ENCODE measurements at regions not wholly inside any gene's neighbourhood (a gene's known extent, or its start where the extent isn't known, plus 50 kb on each side); places are given as distances from the start of the nearest gene placed in this dataset.
"Not testable (repeated sequence)": the region's sequence is repeated elsewhere in the genome, so short reads cannot be mapped to it uniquely, and the experiment has no call there.

- no peak overlapping the region for H3K27ac ChIP-seq
- TF ChIP-seq CTCF (IDR thresholded peaks at IDR 0.05): no peak
- no peak for TF ChIP-seq POLR2AphosphoS5 (IDR thresholded peaks at IDR 0.05)
- no peak for TF ChIP-seq POLR2A (IDR thresholded peaks at IDR 0.05)
- H3K36me3 ChIP-seq: no peaks in the 10 kb centered on the region
- no peaks in the 10 kb centered on the region for H3K4me1 ChIP-seq (replicated peaks)
- WGBS: 59% methylated on average over 2 of the region's 2 CpGs
- intact Hi-C loops (cut with DNase I): no loop called here
- no peak overlapping the region for H3K4me3 ChIP-seq
- H3K27me3 ChIP-seq (replicated peaks; ENCODE audit: insufficient read depth): no peaks in the 10 kb centered on the region
- no peaks in the 10 kb centered on the region for H3K9me3 ChIP-seq
- no peak for DNase-seq (ENCODE audit: low spot score)
These were observed 166.4 kb upstream of the SLC38A2 start for GRCh38 chr12:46538976-46539375.

GRCh38 chr12:46537387-46537955 lies 164.9 kb upstream of the SLC38A2 start:
- H3K9me3 ChIP-seq: no peaks in the 10 kb centered on the region
- no peaks in the 10 kb centered on the region for H3K4me1 ChIP-seq (replicated peaks)
- intact Hi-C loops (cut with DNase I): no loop called here
- no peak for TF ChIP-seq POLR2A (IDR thresholded peaks at IDR 0.05)
- TF ChIP-seq POLR2AphosphoS5 (IDR thresholded peaks at IDR 0.05): no peak
- TF ChIP-seq CTCF (IDR thresholded peaks at IDR 0.05): no peak
- no peaks in the 10 kb centered on the region for H3K36me3 ChIP-seq
- no peak for DNase-seq (ENCODE audit: low spot score)
- 85% methylated on average over 4 of the region's 4 CpGs for WGBS
- no peak overlapping the region for H3K4me3 ChIP-seq
- no peak overlapping the region for H3K27ac ChIP-seq
- H3K27me3 ChIP-seq (replicated peaks; ENCODE audit: insufficient read depth): no peaks in the 10 kb centered on the region

- H3K4me1 ChIP-seq (replicated peaks); intact Hi-C loops (cut with DNase I); DNase-seq (ENCODE audit: low spot score); H3K27me3 ChIP-seq (replicated peaks; ENCODE audit: insufficient read depth); H3K4me3 ChIP-seq; H3K27ac ChIP-seq; H3K9me3 ChIP-seq; H3K36me3 ChIP-seq: not testable (repeated sequence)
- WGBS: 89% methylated on average over 3 of the region's 3 CpGs
These were observed 163.7 kb upstream of the SLC38A2 start for GRCh38 chr12:46536316-46536715.

GRCh38 chr12:46535907-46536306 lies 163.3 kb upstream of the SLC38A2 start:
- H3K27ac ChIP-seq: no peak overlapping the region
- no peak overlapping the region for H3K4me3 ChIP-seq
- intact Hi-C loops (cut with DNase I): no loop called here
- DNase-seq (ENCODE audit: low spot score): no peak
- no peaks in the 10 kb centered on the region for H3K27me3 ChIP-seq (replicated peaks; ENCODE audit: insufficient read depth)
- no peaks in the 10 kb centered on the region for H3K9me3 ChIP-seq
- no peak for TF ChIP-seq POLR2AphosphoS5 (IDR thresholded peaks at IDR 0.05)
- no peak for TF ChIP-seq POLR2A (IDR thresholded peaks at IDR 0.05)
- WGBS: 87% methylated on average over 6 of the region's 6 CpGs
- no peaks in the 10 kb centered on the region for H3K36me3 ChIP-seq
- H3K4me1 ChIP-seq (replicated peaks): no peaks in the 10 kb centered on the region

- H3K36me3 ChIP-seq: no peaks in the 10 kb centered on the region
- TF ChIP-seq POLR2A (IDR thresholded peaks at IDR 0.05): no peak
- TF ChIP-seq CTCF (IDR thresholded peaks at IDR 0.05): no peak
- 40% methylated on average over 3 of the region's 3 CpGs for WGBS
- no peaks in the 10 kb centered on the region for H3K4me1 ChIP-seq (replicated peaks)
- no peaks in the 10 kb centered on the region for H3K27me3 ChIP-seq (replicated peaks; ENCODE audit: insufficient read depth)
- H3K9me3 ChIP-seq: no peaks in the 10 kb centered on the region
- H3K4me3 ChIP-seq: no peak overlapping the region
- intact Hi-C loops (cut with DNase I): no loop called here
- H3K27ac ChIP-seq: no peak overlapping the region
- DNase-seq (ENCODE audit: low spot score): no peak
These were observed 162.8 kb upstream of the SLC38A2 start for GRCh38 chr12:46535376-46535775.

- intact Hi-C loops (cut with DNase I): no loop called here
- H3K9me3 ChIP-seq: no peaks in the 10 kb centered on the region
- H3K4me1 ChIP-seq (replicated peaks): no peaks in the 10 kb centered on the region
- TF ChIP-seq POLR2AphosphoS5 (IDR thresholded peaks at IDR 0.05) (no peak), POLR2A (IDR thresholded peaks at IDR 0.05) (no peak), CTCF (IDR thresholded peaks at IDR 0.05) (no peak)
- H3K27ac ChIP-seq: no peak overlapping the region
- no peaks in the 10 kb centered on the region for H3K36me3 ChIP-seq
- no peaks in the 10 kb centered on the region for H3K27me3 ChIP-seq (replicated peaks; ENCODE audit: insufficient read depth)
- DNase-seq (ENCODE audit: low spot score): no peak
- WGBS: 59% methylated on average over 1 of the region's 1 CpG
- no peak overlapping the region for H3K4me3 ChIP-seq
These were observed 161.8 kb upstream of the SLC38A2 start for GRCh38 chr12:46534327-46534840.
